OCI-LY1 (cell line): ENCODE measurements at regions not wholly inside any gene's neighbourhood (a gene's known extent, or its start where the extent isn't known, plus 50 kb on each side); places are given as distances from the start of the nearest gene placed in this dataset.

ENCODE experiments used
- H2AFZ ChIP-seq: fragments of 200-600 bp; sonication (generic), shearing (Covaris generic); 2 replicates; pipeline ENCODE4 v1.6.0; 2014; ENCODE audit warnings: antibody characterized with exemption, mild to moderate bottlenecking, low read length
- H3F3A ChIP-seq: fragments of 200-600 bp; sonication (generic), shearing (Covaris generic); 2 replicates; pipeline ENCODE4 v1.6.0; 2014; ENCODE audit warnings: mild to moderate bottlenecking, antibody characterized with exemption, low read length, moderate library complexity; ENCODE audit not compliant: insufficient read depth
- H3K27ac ChIP-seq: fragments of 200-600 bp; sonication (generic); 2 replicates; pipeline ENCODE4 v1.5.1; 2014; ENCODE audit warnings: low read length, mixed run types, mild to moderate bottlenecking, low read depth; ENCODE audit not compliant: poor library complexity, severe bottlenecking
- H3K27me3 ChIP-seq: fragments of 200-600 bp; sonication (generic); 2 replicates; pipeline ENCODE4 v1.6.0; 2014; ENCODE audit warnings: antibody characterized with exemption, mild to moderate bottlenecking, low read length, moderate library complexity; ENCODE audit not compliant: insufficient read depth
- H3K36me3 ChIP-seq: fragments of 200-600 bp; sonication (generic); 2 replicates; pipeline ENCODE4 v1.6.1; 2014; ENCODE audit warnings: mild to moderate bottlenecking, antibody characterized with exemption, low read length, moderate library complexity, mixed read lengths; ENCODE audit not compliant: insufficient read depth
- H3K4me1 ChIP-seq: fragments of 200-600 bp; sonication (generic); 2 replicates; pipeline ENCODE4 v1.5.1; 2014; ENCODE audit warnings: mild to moderate bottlenecking, low read length, moderate library complexity; ENCODE audit not compliant: insufficient read depth, severe bottlenecking
- H3K4me2 ChIP-seq: fragments of 200-600 bp; sonication (generic), shearing (Covaris generic); 2 replicates; pipeline ENCODE4 v1.6.1; 2014; ENCODE audit warnings: low read length
- H3K4me3 ChIP-seq: fragments of 200-600 bp; sonication (generic); 2 replicates; pipeline ENCODE4 v1.5.1; 2014; ENCODE audit warnings: low read length, low read depth, mild to moderate bottlenecking, mixed read lengths; ENCODE audit not compliant: poor library complexity, severe bottlenecking
- H3K79me2 ChIP-seq: fragments of 200-600 bp; shearing (Covaris generic); 2 replicates; pipeline ENCODE4 v1.6.1; 2016; ENCODE audit warnings: mixed run types, low read length, mixed read lengths; ENCODE audit not compliant: insufficient read depth
- H3K9ac ChIP-seq: fragments of 200-600 bp; sonication (generic), shearing (Covaris generic); 2 replicates; pipeline ENCODE4 v1.6.1; 2014; ENCODE audit warnings: mild to moderate bottlenecking, low read length, mixed read lengths
- H3K9me2 ChIP-seq: fragments of 200-600 bp; sonication (generic), shearing (Covaris generic); 2 replicates; pipeline ENCODE4 v1.6.1; 2014; ENCODE audit warnings: low read depth, mild to moderate bottlenecking, low read length, mixed read lengths
- H3K9me3 ChIP-seq: fragments of 200-600 bp; shearing (Covaris generic); 2 replicates; pipeline ENCODE4 v1.6.1; 2014; ENCODE audit warnings: low read length, mixed read lengths
- H4K20me1 ChIP-seq: fragments of 200-600 bp; sonication (generic), shearing (Covaris generic); 2 replicates; pipeline ENCODE4 v1.6.0; 2016; ENCODE audit warnings: mild to moderate bottlenecking, low read length; ENCODE audit not compliant: insufficient read depth
- CTCF ChIP-seq: fragments of 200-600 bp; sonication (generic), shearing (Covaris generic); IDR thresholded peaks from 2 replicates; pipeline ENCODE4 v1.5.1; 2017; ENCODE audit warnings: mild to moderate bottlenecking, antibody characterized with exemption, low read length, moderate library complexity, mixed read lengths
- EZH2 ChIP-seq: fragments of 200-600 bp; sonication (generic), shearing (Covaris generic); IDR thresholded peaks from 2 replicates; pipeline ENCODE4 v1.8.0; 2017; ENCODE audit warnings: borderline replicate concordance, mixed run types, mild to moderate bottlenecking, antibody characterized with exemption, low read length, moderate library complexity, mixed read lengths

- Histone ChIP-seq H3K79me2 (no peaks in the 10 kb centered on the region), H3K4me2 (no peak overlapping the region), H3K4me3 (no peak overlapping the region), H3K9ac (no peak overlapping the region), H3K9me2 (no peaks in the 10 kb centered on the region), H3F3A (no peaks in the 10 kb centered on the region), H4K20me1 (no peaks in the 10 kb centered on the region), H3K9me3 (no peaks in the 10 kb centered on the region), H3K4me1 (no peaks in the 10 kb centered on the region), H2AFZ (no peak overlapping the region), H3K36me3 (no peaks in the 10 kb centered on the region), H3K27me3 (no peaks in the 10 kb centered on the region), H3K27ac (no peak overlapping the region)
- TF ChIP-seq CTCF (no peak), EZH2 (no peak)
Measured at GRCh38 chr4:180462116-180462515, 1781.1 kb upstream of the TENM3 start.

- TF ChIP-seq CTCF: no peak
- no peaks in the 10 kb centered on the region for H3K9me3 ChIP-seq
- H3K27me3 ChIP-seq: no peaks in the 10 kb centered on the region
- no peaks in the 10 kb centered on the region for H3K79me2 ChIP-seq
- H3F3A ChIP-seq: no peaks in the 10 kb centered on the region
- no peak overlapping the region for H3K4me3 ChIP-seq
- H3K4me2 ChIP-seq: no peak overlapping the region
- H3K9ac ChIP-seq: no peak overlapping the region
- no peaks in the 10 kb centered on the region for H3K9me2 ChIP-seq
- no peaks in the 10 kb centered on the region for H4K20me1 ChIP-seq
- H3K27ac ChIP-seq: no peak overlapping the region
- no peaks in the 10 kb centered on the region for H3K4me1 ChIP-seq
- no peaks in the 10 kb centered on the region for H3K36me3 ChIP-seq
- no peak overlapping the region for H2AFZ ChIP-seq
Measured at GRCh38 chr4:180465364-180465763, 1777.8 kb upstream of the TENM3 start.

- Histone ChIP-seq H3K9ac (no peak overlapping the region), H2AFZ (no peak overlapping the region)
Measured at GRCh38 chr4:180483036-180483435, 1760.2 kb upstream of the TENM3 start.

More at GRCh38 chr4:180483036-180483435, 1760.2 kb upstream of the TENM3 start:
- Histone ChIP-seq H3K4me2 (no peak overlapping the region), H3K27ac (no peak overlapping the region), H3K9me2 (no peaks in the 10 kb centered on the region), H3K9me3 (no peaks in the 10 kb centered on the region), H3F3A (no peaks in the 10 kb centered on the region), H3K36me3 (no peaks in the 10 kb centered on the region), H3K79me2 (no peaks in the 10 kb centered on the region), H3K27me3 (no peaks in the 10 kb centered on the region), H4K20me1 (no peaks in the 10 kb centered on the region), H3K4me3 (no peak overlapping the region), H3K4me1 (no peaks in the 10 kb centered on the region)
- TF ChIP-seq CTCF: no peak
- TF ChIP-seq EZH2: no peak
